B cell (primary cell): ENCODE measurements at regions not wholly inside any gene's neighbourhood (a gene's known extent, or its start where the extent isn't known, plus 50 kb on each side); places are given as distances from the start of the nearest gene placed in this dataset.

Source experiments
- ATAC-seq: fragments of 200-7000 bp; cut with Tn5 transposase; one replicate; pipeline ENCODE4 v1.10.0; 2021; ENCODE audit warnings: low read depth, mild to moderate bottlenecking, moderate number of reproducible peaks, moderate library complexity
- CTCF ChIA-PET: fragments of 350-600 bp; sonication (Branson Sonifier 250); formaldehyde crosslinking; loops from one replicate; lab custom pipeline; 2021; ENCODE audit warnings: antibody characterized with exemption, inconsistent platforms; lab: Charles Lee
- POLR2A ChIA-PET: fragments of 350-600 bp; sonication (Branson Sonifier 250); formaldehyde crosslinking; loops from one replicate; lab custom pipeline; 2021; ENCODE audit warnings: antibody characterized with exemption; lab: Charles Lee
- DNase-seq: peaks from one replicate; pipeline ENCODE4 v3.0.0; 2013
- H2AFZ ChIP-seq: 2 replicates; pipeline ENCODE4 v1.6.1; 2012; ENCODE audit warnings: mild to moderate bottlenecking, low read depth, low read length; ENCODE audit not compliant: insufficient read depth, poor library complexity, severe bottlenecking
- H3K27ac ChIP-seq, 2 donors: 1 replicate in 1 of 2; 2 replicates in 1 of 2; pipeline ENCODE4 v1.5.1; 2012 to 2013; ENCODE audit warnings: low read length in 2 of 2, mild to moderate bottlenecking in 2 of 2, moderate library complexity in 1 of 2
- H3K27me3 ChIP-seq, 4 experiments: fragments of 200-600 bp in 1 of 4; sonication (generic) in 1 of 4; replicated peaks in 1 of 4; 1 replicate in 2 of 4; 2 replicates in 2 of 4; pipeline versions ENCODE4 v1.6.1 to v1.7.0; 2013 to 2016; ENCODE audit warnings: low read length in 3 of 4, mild to moderate bottlenecking in 2 of 4, mixed read lengths in 1 of 4, moderate library complexity in 1 of 4; ENCODE audit not compliant: insufficient read depth in 4 of 4, control insufficient read depth in 3 of 4; ENCODE audit errors: control extremely low read depth in 1 of 4
- H3K36me3 ChIP-seq, 2 experiments: replicated peaks in 1 of 2; 1 replicate in 1 of 2; 2 replicates in 1 of 2; pipeline versions ENCODE4 v1.6.1 to v1.7.1; 2013; ENCODE audit warnings: low read length in 1 of 2; ENCODE audit not compliant: insufficient read depth in 2 of 2, control insufficient read depth in 1 of 2; ENCODE audit errors: control extremely low read depth in 1 of 2, extremely low read depth in 1 of 2
- H3K4me1 ChIP-seq, 2 donors: fragments of 200-600 bp in 1 of 2; sonication (generic) in 1 of 2; 1 replicate in 1 of 2; 2 replicates in 1 of 2; pipeline versions ENCODE4 v1.5.1 to v1.6.1; 2013 to 2017; ENCODE audit warnings: low read length in 2 of 2; ENCODE audit not compliant: control insufficient read depth in 2 of 2, insufficient read depth in 2 of 2
- H3K4me2 ChIP-seq: replicated peaks from 2 replicates; pipeline ENCODE3; 2012; ENCODE audit warnings: mild to moderate bottlenecking, low read depth, low read length; ENCODE audit not compliant: poor library complexity, severe bottlenecking
- H3K4me3 ChIP-seq, 5 experiments: fragments of 200-600 bp in 1 of 5; sonication (generic) in 1 of 5; 1 replicate in 3 of 5; 2 replicates in 2 of 5; pipeline versions ENCODE4 v1.5.1 to v1.7.0; 2011 to 2016; ENCODE audit warnings: low read length in 4 of 5, mild to moderate bottlenecking in 4 of 5, low read depth in 2 of 5, control low read depth in 1 of 5, moderate library complexity in 1 of 5; ENCODE audit not compliant: insufficient read depth in 1 of 5; ENCODE audit errors: control extremely low read depth in 1 of 5, extremely low read depth in 1 of 5
- H3K79me2 ChIP-seq: fragments of 200-600 bp; sonication (generic); one replicate; pipeline ENCODE4 v1.6.0; 2016; ENCODE audit warnings: low read length; ENCODE audit not compliant: control insufficient read depth, insufficient read depth
- H3K9ac ChIP-seq: fragments of 200-600 bp; sonication (generic); 2 replicates; pipeline ENCODE4 v1.6.1; 2017; ENCODE audit warnings: mild to moderate bottlenecking, low read length, moderate library complexity
- H3K9me3 ChIP-seq, 3 donors: one replicate each; pipeline versions ENCODE4 v1.6.1 to v1.7.1; 2013; ENCODE audit warnings: low read length in 2 of 3; ENCODE audit not compliant: control insufficient read depth in 2 of 3, insufficient read depth in 1 of 3; ENCODE audit errors: control extremely low read depth in 1 of 3
- H4K20me1 ChIP-seq: 2 replicates; pipeline ENCODE4 v1.6.0; 2012; ENCODE audit warnings: mild to moderate bottlenecking, low read length; ENCODE audit not compliant: insufficient read depth, control insufficient read depth, poor library complexity, severe bottlenecking
- H3K27ac Mint-ChIP-seq: one replicate; pipeline ENCODE4 v1.8.0; 2021; ENCODE audit warnings: mixed read lengths
- H3K27me3 Mint-ChIP-seq: one replicate; pipeline ENCODE4 v1.8.0; 2021; ENCODE audit warnings: mixed read lengths
- H3K4me1 Mint-ChIP-seq: one replicate; pipeline ENCODE4 v1.8.0; 2021; ENCODE audit warnings: mixed read lengths
- H3K4me3 Mint-ChIP-seq: one replicate; pipeline ENCODE4 v1.8.0; 2021; ENCODE audit warnings: mixed read lengths
- H3K9me3 Mint-ChIP-seq: one replicate; pipeline ENCODE4 v1.8.0; 2022; ENCODE audit warnings: mixed read lengths; ENCODE audit not compliant: insufficient read depth
- CTCF ChIP-seq: fragments of 200-600 bp; IDR thresholded peaks from one replicate; pipeline ENCODE4 v1.8.0; 2022; ENCODE audit warnings: antibody characterized with exemption, mild to moderate bottlenecking
- EZH2 ChIP-seq: IDR thresholded peaks from 2 replicates; pipeline ENCODE4 v1.6.1; 2012; ENCODE audit warnings: borderline replicate concordance, low read depth, mild to moderate bottlenecking, moderate library complexity, low read length; ENCODE audit not compliant: insufficient read depth, poor library complexity, severe bottlenecking
- WGBS: methylation state at CpG from one replicate; pipeline ENCODE4 v1.1.5; 2013; ENCODE audit warnings: missing lambda C conversion rate; ENCODE audit not compliant: insufficient coverage; 5-methylcytosine and 5-hydroxymethylcytosine counted together
- intact Hi-C: fragments of 100-400 bp; cut with micrococcal nuclease; formaldehyde crosslinking; loops from one replicate; pipeline ENCODE4 v1.10.0; 2022

GRCh38 chr11:45453721-45454120, 167.6 kb upstream of the SYT13 start:
- H2AFZ ChIP-seq = no peak overlapping the region
- H4K20me1 ChIP-seq = no peaks in the 10 kb centered on the region
- H3K27ac Mint-ChIP-seq = no peak overlapping the region
- DNase-seq = no peak
- H3K27ac ChIP-seq = no peak overlapping the region
- H3K4me3 ChIP-seq = no peak overlapping the region
- no peaks in the 10 kb centered on the region for H3K79me2 ChIP-seq
- H3K9me3 Mint-ChIP-seq = no peaks in the 10 kb centered on the region
- H3K36me3 ChIP-seq = no peaks in the 10 kb centered on the region
- ATAC-seq = no peak
- TF ChIP-seq CTCF (no peak), EZH2 (no peak)
- intact Hi-C loops = no loop called here
- H3K9ac ChIP-seq = no peak overlapping the region
- no peak overlapping the region for H3K4me2 ChIP-seq
- H3K27me3 ChIP-seq = no peaks in the 10 kb centered on the region
- no peaks in the 10 kb centered on the region for H3K4me1 ChIP-seq
- no peak overlapping the region for H3K4me3 Mint-ChIP-seq
- 62% methylated on average over 3 of the region's 4 CpGs for WGBS
- H3K9me3 ChIP-seq = no peaks in the 10 kb centered on the region
- POLR2A ChIA-PET = no interaction called here
- peaks cover 14% of the 10 kb centered on the region for H3K27me3 Mint-ChIP-seq
- CTCF ChIA-PET = no interaction called here
- no peaks in the 10 kb centered on the region for H3K4me1 Mint-ChIP-seq

DNA sequence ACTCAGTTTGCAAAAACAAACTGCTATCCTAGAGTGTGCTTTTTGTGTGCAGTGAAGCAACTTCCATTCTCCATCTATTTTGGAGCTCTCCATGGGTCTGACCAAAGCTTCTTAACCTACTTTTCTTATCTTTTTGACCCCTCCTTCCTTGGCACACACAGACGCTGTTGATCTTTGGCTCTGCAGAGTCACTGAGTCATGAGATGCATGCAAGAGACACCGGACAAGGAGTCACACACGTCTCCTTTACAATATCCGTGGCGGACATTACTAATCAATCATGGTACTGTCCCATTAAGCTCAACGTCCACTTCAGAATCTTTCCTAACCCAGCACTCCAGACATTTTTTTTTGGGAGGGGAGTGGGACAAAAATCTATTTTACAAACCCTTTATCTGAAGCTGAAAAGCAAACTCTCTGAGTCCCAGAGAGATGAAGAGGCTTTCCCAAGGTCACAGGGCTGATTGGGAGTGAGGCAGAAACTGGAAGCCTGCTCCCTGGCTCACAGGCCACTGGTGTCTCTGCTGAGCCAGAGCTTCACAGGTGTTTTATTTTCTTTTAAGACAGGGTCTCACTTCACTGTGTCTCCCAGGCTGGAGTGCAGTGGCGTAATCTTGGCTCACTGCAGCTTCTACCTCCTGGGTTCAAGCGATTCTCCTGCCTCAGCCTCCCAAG, 165.8 kb upstream of the SYT13 start:
- ATAC-seq (no peak), DNase-seq (no peak)
- H3K79me2 ChIP-seq = no peaks in the 10 kb centered on the region
- H3K4me1 ChIP-seq = no peaks in the 10 kb centered on the region
- Mint-ChIP-seq H3K27me3 (peaks cover 8% of the 10 kb centered on the region), H3K27ac (no peak overlapping the region), H3K4me3 (no peak overlapping the region), H3K9me3 (no peaks in the 10 kb centered on the region), H3K4me1 (no peaks in the 10 kb centered on the region)
- no peak overlapping the region for H3K27ac ChIP-seq
- H3K36me3 ChIP-seq = no peaks in the 10 kb centered on the region
- CTCF ChIA-PET = no interaction called here
- H2AFZ ChIP-seq = no peak overlapping the region
- H3K4me2 ChIP-seq = no peak overlapping the region
- no peak overlapping the region for H3K9ac ChIP-seq
- intact Hi-C loops = no loop called here
- no peak overlapping the region for H3K4me3 ChIP-seq
- POLR2A ChIA-PET = no interaction called here
- no peaks in the 10 kb centered on the region for H4K20me1 ChIP-seq
- 78% methylated on average over 4 of the region's 8 CpGs for WGBS
- no peaks in the 10 kb centered on the region for H3K27me3 ChIP-seq
- TF ChIP-seq EZH2 (no peak), CTCF (no peak)
- no peaks in the 10 kb centered on the region for H3K9me3 ChIP-seq
